Body of pancreas (tissue), 4 donors: ENCODE measurements at regions not wholly inside any gene's neighbourhood (a gene's known extent, or its start where the extent isn't known, plus 50 kb on each side); places are given as distances from the start of the nearest gene placed in this dataset.

Experiments used
- ATAC-seq: fragments of 150-250 bp; one replicate; pipeline ENCODE4 v1.9.1; 2016
- DNase-seq, 4 donors: peaks; one replicate each; pipeline ENCODE4 v3.0.0-alpha.2; 2019
- H3K27ac ChIP-seq, 4 donors: fragments of 200-600 bp; sonication (generic); 1 replicate in 3 of 4; 2 replicates in 1 of 4; pipeline versions ENCODE4 v1.5.1 to v1.6.1; 2016 to 2019; ENCODE audit warnings: mild to moderate bottlenecking in 1 of 4, mixed read lengths in 1 of 4, moderate library complexity in 1 of 4
- H3K27me3 ChIP-seq, 2 donors: fragments of 200-600 bp; sonication (generic); one replicate each; pipeline ENCODE4 v1.6.0; 2016; ENCODE audit warnings: mild to moderate bottlenecking in 1 of 2
- H3K36me3 ChIP-seq, 2 donors: fragments of 200-600 bp; sonication (generic); replicated peaks in 1 of 2; 2 replicates each; pipeline ENCODE4 v1.5.1; 2016; ENCODE audit warnings: low read depth in 2 of 2; ENCODE audit not compliant: insufficient read depth in 1 of 2
- H3K4me1 ChIP-seq: fragments of 200-600 bp; sonication (generic); one replicate; pipeline ENCODE4 v1.6.0; 2016
- H3K4me3 ChIP-seq, 2 donors: fragments of 200-600 bp; sonication (generic); 1 replicate in 1 of 2; 2 replicates in 1 of 2; pipeline ENCODE4 v1.5.1; 2016 to 2019
- H3K9me3 ChIP-seq, 3 donors: fragments of 200-600 bp; sonication (generic); 1 replicate in 2 of 3; 2 replicates in 1 of 3; pipeline ENCODE4 v1.5.1; 2016
- CTCF ChIP-seq, 7 experiments: fragments of 450-650 bp in 4 of 7; fragments of 200-600 bp in 3 of 7; sonication (generic) in 3 of 7; IDR thresholded peaks; one replicate each; pipeline ENCODE4 v1.5.1; 2016 to 2019; ENCODE audit warnings: antibody characterized with exemption in 7 of 7
- POLR2A ChIP-seq, 3 donors: fragments of 450-650 bp; IDR thresholded peaks; one replicate each; pipeline ENCODE4 v1.6.1; 2016; ENCODE audit warnings: antibody characterized with exemption in 3 of 3, mild to moderate bottlenecking in 2 of 3
- WGBS, 2 donors: methylation state at CpG; one replicate each; pipeline ENCODE4 v1.1.5; 2017; 5-methylcytosine and 5-hydroxymethylcytosine counted together
- intact Hi-C: fragments of 100-400 bp; cut with DNase I; formaldehyde crosslinking; loops from one replicate; pipeline ENCODE4 v1.15.1; 2023

GRCh38 chr13:44756276-44756810, 180.2 kb upstream of the TSC22D1 start:
- intact Hi-C loops = no loop called here
- ATAC-seq (no peak), DNase-seq (no peak)
- Histone ChIP-seq H3K27ac (peak overlapping the region in 3 of 4 donors; percentile 16 to 37 (median 28)), H3K4me1 (peaks cover 56% of the 10 kb centered on the region), H3K9me3 (no peaks in the 10 kb centered on the region), H3K36me3 (no peaks in the 10 kb centered on the region), H3K4me3 (no peak overlapping the region), H3K27me3 (no peaks in the 10 kb centered on the region)
- WGBS, 2 donors = 36 to 42% methylated on average over 4 of the region's 4 CpGs
- no peak for TF ChIP-seq POLR2A (IDR thresholded peaks at IDR 0.05)
- TF ChIP-seq CTCF (IDR thresholded peaks at IDR 0.05) = no peak

- H3K9me3 ChIP-seq = no peaks in the 10 kb centered on the region
- no peak overlapping the region for H3K4me3 ChIP-seq
- 82 to 85% methylated on average over 6 of the region's 6 CpGs for WGBS, 2 donors
- H3K27me3 ChIP-seq = no peaks in the 10 kb centered on the region
- peaks cover 51% of the 10 kb centered on the region for H3K4me1 ChIP-seq
- TF ChIP-seq POLR2A (IDR thresholded peaks at IDR 0.05) (no peak), CTCF (IDR thresholded peaks at IDR 0.05) (no peak)
- intact Hi-C loops = no loop called here
- no peaks in the 10 kb centered on the region for H3K36me3 ChIP-seq
- ATAC-seq (no peak), DNase-seq (no peak)
- peak overlapping the region in 2 of 4 donors; percentile 16 to 37 for H3K27ac ChIP-seq
Observed at GRCh38 chr13:44755872-44756271, 179.7 kb upstream of the TSC22D1 start.

- TF ChIP-seq CTCF (IDR thresholded peaks at IDR 0.05) = no peak
- TF ChIP-seq POLR2A (IDR thresholded peaks at IDR 0.05) = no peak
- H3K27ac ChIP-seq = no peak overlapping the region
- DNase-seq (no peak), ATAC-seq (no peak)
- intact Hi-C loops = no loop called here
- H3K27me3 ChIP-seq = no peaks in the 10 kb centered on the region
- 85 to 87% methylated on average over 6 of the region's 6 CpGs for WGBS, 2 donors
- H3K4me3 ChIP-seq = no peak overlapping the region
- H3K9me3 ChIP-seq = no peaks in the 10 kb centered on the region
- H3K36me3 ChIP-seq = no peaks in the 10 kb centered on the region
- peaks cover 20% of the 10 kb centered on the region for H3K4me1 ChIP-seq
Observed at GRCh38 chr13:44752164-44752563, 176.0 kb upstream of the TSC22D1 start.

- ATAC-seq = no peak
- no peak for DNase-seq
- no peak overlapping the region for H3K4me3 ChIP-seq
- TF ChIP-seq POLR2A (IDR thresholded peaks at IDR 0.05) (no peak), CTCF (IDR thresholded peaks at IDR 0.05) (no peak)
- WGBS, 2 donors = 79 to 84% methylated on average over 1 of the region's 1 CpG
- H3K4me1 ChIP-seq = peaks cover 14% of the 10 kb centered on the region
- no peaks in the 10 kb centered on the region for H3K36me3 ChIP-seq
- H3K27me3 ChIP-seq = no peaks in the 10 kb centered on the region
- intact Hi-C loops = no loop called here
- H3K9me3 ChIP-seq = no peaks in the 10 kb centered on the region
- H3K27ac ChIP-seq = no peak overlapping the region
Observed at GRCh38 chr13:44750630-44751029, 174.5 kb upstream of the TSC22D1 start.

GRCh38 chr13:44749906-44750305, 173.8 kb upstream of the TSC22D1 start:
- intact Hi-C loops = no loop called here

More at GRCh38 chr13:44749906-44750305, 173.8 kb upstream of the TSC22D1 start:
- Histone ChIP-seq H3K36me3 (no peaks in the 10 kb centered on the region), H3K4me1 (peaks cover 13% of the 10 kb centered on the region), H3K9me3 (no peaks in the 10 kb centered on the region), H3K4me3 (no peak overlapping the region), H3K27ac (no peak overlapping the region), H3K27me3 (no peaks in the 10 kb centered on the region)
- WGBS, 2 donors = 46 to 58% methylated on average over 2 of the region's 2 CpGs
- DNase-seq (no peak), ATAC-seq (no peak)
- TF ChIP-seq POLR2A (IDR thresholded peaks at IDR 0.05) (no peak), CTCF (IDR thresholded peaks at IDR 0.05) (no peak)
